RWPE1 (cell line): ENCODE measurements at regions not wholly inside any gene's neighbourhood (a gene's known extent, or its start where the extent isn't known, plus 50 kb on each side); places are given as distances from the start of the nearest gene placed in this dataset.

Experiments used
- CTCF ChIA-PET: fragments of 350-600 bp; sonication (Branson Sonifier 250); formaldehyde crosslinking; extraction: SDS; loops from one replicate; lab custom pipeline; 2021; lab: Yijun Ruan, JAX
- POLR2A ChIA-PET: fragments of 400-600 bp; formaldehyde crosslinking; extraction: SDS; loops from one replicate; lab custom pipeline; 2020; ENCODE audit warnings: antibody characterized with exemption; ENCODE audit not compliant: low non-redundant PET; lab: Yijun Ruan, JAX
- DNase-seq: peaks from one replicate; pipeline ENCODE4 v3.0.0; 2012; ENCODE audit warnings: low spot score
- H3K27ac ChIP-seq: fragments of 450-650 bp; 2 replicates; pipeline ENCODE4 v1.5.1; 2017
- TF ChIP-seq, protein P1 (sequence below): fragments of 450-650 bp; conservative IDR thresholded peaks from 2 replicates; pipeline ENCODE4 v1.5.1; 2017; ENCODE audit warnings: low read depth, mild to moderate bottlenecking

DNA sequence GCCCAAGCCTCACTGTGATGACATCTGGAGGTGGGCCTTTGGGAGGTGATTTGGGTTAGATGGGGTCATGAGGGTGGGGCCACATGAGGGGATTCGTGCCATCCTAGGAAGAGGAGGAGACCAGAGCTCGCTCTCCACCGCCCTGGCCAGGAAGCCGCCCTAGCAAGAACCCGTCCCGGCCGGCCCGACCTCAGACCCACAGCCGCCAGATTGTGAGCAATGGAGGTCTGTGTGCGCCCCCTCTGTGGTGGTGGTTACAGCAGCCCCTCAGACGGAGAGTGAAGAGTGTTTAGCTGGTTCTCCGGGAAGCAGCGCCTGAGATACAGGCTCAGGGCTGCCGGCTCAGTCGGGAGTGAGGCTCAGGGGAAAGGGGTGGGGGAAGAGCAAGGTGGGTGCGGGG, 83.3 kb downstream of the RTP5 start:
- no peak overlapping the region for H3K27ac ChIP-seq
- ChIA-PET POLR2A (no interaction called here), CTCF (interaction anchor here (0.6 kb wide), 1 partner anchor 76 kb away, joined by 5 read pairs; no protein-coding TSS in a partner anchor)
- TF ChIP-seq, protein P1, sequence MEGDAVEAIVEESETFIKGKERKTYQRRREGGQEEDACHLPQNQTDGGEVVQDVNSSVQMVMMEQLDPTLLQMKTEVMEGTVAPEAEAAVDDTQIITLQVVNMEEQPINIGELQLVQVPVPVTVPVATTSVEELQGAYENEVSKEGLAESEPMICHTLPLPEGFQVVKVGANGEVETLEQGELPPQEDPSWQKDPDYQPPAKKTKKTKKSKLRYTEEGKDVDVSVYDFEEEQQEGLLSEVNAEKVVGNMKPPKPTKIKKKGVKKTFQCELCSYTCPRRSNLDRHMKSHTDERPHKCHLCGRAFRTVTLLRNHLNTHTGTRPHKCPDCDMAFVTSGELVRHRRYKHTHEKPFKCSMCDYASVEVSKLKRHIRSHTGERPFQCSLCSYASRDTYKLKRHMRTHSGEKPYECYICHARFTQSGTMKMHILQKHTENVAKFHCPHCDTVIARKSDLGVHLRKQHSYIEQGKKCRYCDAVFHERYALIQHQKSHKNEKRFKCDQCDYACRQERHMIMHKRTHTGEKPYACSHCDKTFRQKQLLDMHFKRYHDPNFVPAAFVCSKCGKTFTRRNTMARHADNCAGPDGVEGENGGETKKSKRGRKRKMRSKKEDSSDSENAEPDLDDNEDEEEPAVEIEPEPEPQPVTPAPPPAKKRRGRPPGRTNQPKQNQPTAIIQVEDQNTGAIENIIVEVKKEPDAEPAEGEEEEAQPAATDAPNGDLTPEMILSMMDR: no peak
- no peak for DNase-seq

DNA sequence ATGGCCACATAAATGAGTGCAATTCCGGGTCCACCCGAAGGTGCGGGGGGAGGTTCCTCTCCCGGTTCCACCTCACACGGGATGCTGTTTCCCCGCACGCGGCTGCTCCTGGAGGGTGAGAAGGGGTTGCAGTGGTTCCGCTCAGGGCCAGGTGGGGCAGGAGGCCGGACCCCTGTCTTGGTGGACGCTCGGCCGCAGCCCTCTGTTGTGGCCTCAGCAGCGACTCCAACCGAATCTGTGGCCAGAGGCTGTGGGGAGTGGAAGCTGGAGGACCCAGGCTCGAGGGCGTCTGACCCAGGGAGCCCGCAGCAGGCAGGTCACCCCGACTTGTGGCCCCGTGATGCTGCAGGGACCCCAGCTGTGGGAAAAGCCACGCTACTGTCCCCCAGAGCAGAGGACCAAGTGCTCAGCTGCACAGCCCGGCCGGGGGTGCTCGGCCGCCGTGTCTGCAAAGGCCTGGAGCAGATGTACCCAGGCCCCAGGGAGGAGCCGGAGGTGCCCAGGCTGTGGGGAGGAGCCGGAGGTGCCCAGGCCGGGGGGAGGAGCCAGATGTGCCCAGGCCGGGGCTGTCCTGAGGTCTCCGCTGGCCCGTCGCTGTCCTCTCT, 83.9 kb downstream of the RTP5 start:
- ChIA-PET POLR2A (no interaction called here), CTCF (no interaction called here)
- no peak overlapping the region for H3K27ac ChIP-seq
- TF ChIP-seq, protein P1: no peak
- no peak for DNase-seq

- DNase-seq: no peak
Measured at GRCh38 chr2:241956521-241957110, 87.1 kb downstream of the RTP5 start.

DNA sequence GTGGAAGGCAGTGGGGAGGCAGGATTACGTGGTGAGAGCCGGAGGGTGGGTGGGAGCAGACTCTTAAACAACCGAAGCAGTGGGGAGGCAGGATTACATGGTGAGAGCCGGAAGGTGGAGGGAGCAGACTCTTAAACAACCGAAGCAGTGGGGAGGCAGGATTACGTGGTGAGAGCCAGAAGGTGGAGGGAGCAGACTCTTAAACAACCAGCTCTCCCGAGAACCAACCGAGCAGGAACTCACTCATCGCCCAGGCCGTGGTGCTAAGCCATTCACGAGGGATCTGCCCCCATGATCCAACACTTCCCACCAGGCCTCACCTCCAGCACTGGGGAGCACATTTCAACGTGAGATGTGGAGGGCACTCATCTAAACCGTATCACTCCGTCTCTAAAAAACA, 87.7 kb downstream of the RTP5 start:
- DNase-seq: no peak
- ChIA-PET POLR2A (no interaction called here), CTCF (no interaction called here)
- no peak overlapping the region for H3K27ac ChIP-seq
- TF ChIP-seq, protein P1: no peak

More at GRCh38 chr2:241956521-241957110, 87.1 kb downstream of the RTP5 start:
- ChIA-PET CTCF (no interaction called here), POLR2A (no interaction called here)
- H3K27ac ChIP-seq: no peak overlapping the region
- TF ChIP-seq, protein P1: no peak

DNA sequence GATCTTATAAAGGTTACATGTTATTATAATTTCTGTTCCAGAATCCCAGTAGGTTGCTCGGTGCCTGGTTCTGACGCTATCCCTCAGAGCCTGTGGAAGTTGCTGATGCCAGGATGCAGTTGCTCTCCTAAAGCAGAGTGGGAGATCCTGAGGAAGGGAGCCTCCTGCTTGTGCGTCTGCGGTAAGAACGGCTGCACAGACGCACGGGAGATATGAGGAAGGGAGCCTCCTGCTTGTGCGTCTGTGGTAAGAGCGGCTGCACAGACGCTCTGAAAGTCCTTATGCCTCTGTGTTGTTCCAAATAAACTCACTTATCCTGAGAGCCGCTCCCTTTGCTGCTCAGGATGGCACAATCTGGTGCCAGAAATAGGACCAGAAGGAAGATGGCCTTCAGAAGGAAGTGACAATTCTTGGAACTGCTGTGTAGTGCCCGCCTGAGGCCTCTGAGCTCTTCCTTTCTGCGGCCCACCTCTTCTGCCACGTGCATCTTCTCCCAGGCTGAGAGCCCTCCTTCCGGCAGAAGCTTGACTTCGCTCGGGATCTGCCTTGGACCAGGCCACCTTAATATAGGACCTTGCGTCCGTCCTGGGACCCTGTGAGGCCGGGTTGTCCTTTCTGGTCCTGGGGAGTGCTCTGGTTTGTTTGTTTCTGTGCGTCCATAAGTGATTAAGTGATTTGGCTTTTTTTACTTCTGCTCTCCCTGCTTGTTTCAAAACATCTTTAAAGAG, 89.5 kb downstream of the RTP5 start:
- ChIA-PET CTCF (interaction anchor here (0.6 kb wide), 1 partner anchor 8 kb away, joined by 3 read pairs; no protein-coding TSS in a partner anchor), POLR2A (no interaction called here)
- H3K27ac ChIP-seq: no peak overlapping the region
- TF ChIP-seq, protein P1: no peak
- DNase-seq: no peak

DNA sequence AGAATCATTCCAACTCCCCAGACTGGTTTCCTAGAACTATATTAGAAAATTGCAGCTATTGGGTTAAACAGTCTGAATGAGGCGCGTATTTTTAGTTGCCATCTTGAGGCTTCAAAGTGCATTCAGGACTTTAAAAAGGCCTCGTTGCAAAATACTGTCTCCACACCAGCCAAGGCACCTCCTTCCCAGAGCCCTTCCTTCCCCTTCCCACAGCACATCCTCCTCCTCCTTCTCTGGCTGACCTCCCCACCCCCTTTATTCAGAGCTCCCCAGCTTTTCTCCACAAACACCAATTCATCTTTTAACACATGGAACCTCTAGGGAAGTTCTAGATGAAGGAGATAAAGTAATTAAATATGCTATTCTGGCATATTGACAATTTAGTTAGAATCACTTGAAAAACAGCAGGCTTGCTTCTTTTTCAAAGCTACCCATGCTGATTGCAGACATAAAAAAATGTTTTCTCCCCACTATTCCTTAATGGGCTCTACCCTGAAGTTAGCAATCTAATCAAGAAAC, 90.3 kb downstream of the RTP5 start:
- TF ChIP-seq, protein P1: no peak
- CTCF ChIA-PET: interaction anchor here (0.7 to 1.0 kb wide), 2 partner anchors 9 kb away, joined by 3 to 4 read pairs; no protein-coding TSS in a partner anchor
- POLR2A ChIA-PET: no interaction called here
- no peak overlapping the region for H3K27ac ChIP-seq
- no peak for DNase-seq
